ENCODE measurements at regions not wholly inside any gene's neighbourhood (a gene's known extent, or its start where the extent isn't known, plus 50 kb on each side); places are given as distances from the start of the nearest gene placed in this dataset.
"Not testable (repeated sequence)": the region's sequence is repeated elsewhere in the genome, so short reads cannot be mapped to it uniquely, and the experiment has no call there.

DNA sequence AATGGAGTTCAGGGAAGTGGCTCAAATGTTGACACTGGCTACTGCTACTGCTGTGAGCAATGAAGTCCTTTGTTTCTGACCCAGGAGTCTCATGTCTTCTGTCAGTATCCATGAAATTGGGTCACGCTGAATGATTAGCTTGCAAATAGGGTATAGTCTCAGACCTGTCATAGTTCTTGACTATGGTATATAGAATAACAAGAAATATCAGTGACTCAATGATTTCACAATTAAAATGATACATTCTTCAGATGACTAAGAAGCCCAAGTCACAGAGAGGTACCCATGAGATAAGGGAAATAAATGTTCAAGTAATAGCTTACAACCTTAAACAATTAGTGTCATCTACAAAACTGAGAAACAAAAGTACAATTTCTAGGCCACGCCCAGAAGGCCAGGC is 89.3 kb downstream of the LYZL2 start:
- TF ChIP-seq CTCF (IDR thresholded peaks at IDR 0.05) (no peak), POLR2A (IDR thresholded peaks at IDR 0.05) (no peak)
- Histone ChIP-seq H3K36me3 (no peaks in the 10 kb centered on the region), H3K4me1 (peaks cover 37 to 53% of the 10 kb centered on the region in 2 donors), H3K27me3 (no peaks in the 10 kb centered on the region), H3K4me3 (replicated peaks in 1 of 3) (no peak overlapping the region), H3K9me3 (no peaks in the 10 kb centered on the region), H3K27ac (no peak overlapping the region)
- 95% methylated on average over 2 of the region's 2 CpGs for WGBS, 2 donors
- intact Hi-C loops (cut with DNase I), result no loop called here
- DNase-seq, result no peak

DNA sequence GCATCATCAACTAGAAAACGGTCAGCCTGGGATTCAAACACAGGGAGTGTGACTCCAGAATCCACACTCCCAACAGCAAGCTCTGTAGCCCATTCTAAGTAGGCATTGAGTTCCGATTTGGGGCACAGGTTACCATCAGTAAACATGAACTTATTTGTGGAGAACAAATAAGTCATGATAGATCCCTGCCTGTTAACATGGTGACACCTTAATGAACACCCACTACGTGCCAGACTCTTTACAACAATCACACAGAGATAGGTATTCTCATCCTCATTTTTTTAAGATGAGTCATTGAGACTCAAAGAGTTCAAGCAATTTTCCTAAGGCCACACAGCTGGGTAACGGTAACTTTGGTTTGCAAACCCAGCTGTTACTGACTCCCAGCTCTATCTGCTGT is 91.5 kb downstream of the LYZL2 start:
- no peaks in the 10 kb centered on the region for H3K9me3 ChIP-seq
- no peaks in the 10 kb centered on the region for H3K36me3 ChIP-seq
- intact Hi-C loops (cut with DNase I), result loop anchor here (5.0 kb wide), 1 partner anchor 54 kb away; no protein-coding TSS in a partner anchor
- 65 to 75% methylated on average over 4 of the region's 4 CpGs for WGBS, 2 donors
- peak overlapping the region in 2 of 3 donors; percentile 42 to 66 for H3K27ac ChIP-seq
- H3K27me3 ChIP-seq, result no peaks in the 10 kb centered on the region
- DNase-seq, result no peak
- H3K4me1 ChIP-seq, result peaks cover 29 to 42% of the 10 kb centered on the region in 2 donors
- TF ChIP-seq CTCF (IDR thresholded peaks at IDR 0.05) (no peak), POLR2A (IDR thresholded peaks at IDR 0.05) (no peak)
- no peak overlapping the region for H3K4me3 ChIP-seq (replicated peaks in 1 of 3)

DNA sequence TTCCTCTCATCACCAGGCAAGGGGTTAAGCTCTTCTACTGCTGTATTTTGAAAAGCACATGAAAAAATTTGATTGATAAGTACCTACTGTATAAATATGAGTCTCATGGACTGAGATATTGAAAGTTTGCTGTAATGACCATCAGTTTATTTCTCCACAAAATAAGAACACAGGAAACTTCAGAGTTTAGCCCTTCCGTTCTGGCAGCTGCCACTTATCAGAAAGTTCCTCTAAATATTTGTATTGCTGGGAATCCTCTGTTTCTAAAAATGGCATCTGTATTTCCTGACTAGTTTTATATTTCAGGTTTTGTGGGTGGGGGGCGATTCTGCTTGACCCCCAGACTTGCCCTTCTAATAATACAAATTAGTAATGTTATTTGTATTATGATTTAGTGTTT is 92.0 kb downstream of the LYZL2 start:
- WGBS, 2 donors, result 60 to 63% methylated on average over 2 of the region's 2 CpGs
- no peak for TF ChIP-seq POLR2A (IDR thresholded peaks at IDR 0.05)
- TF ChIP-seq CTCF (IDR thresholded peaks at IDR 0.05), result no peak

GRCh38 chr10:30537158-30537557 is 92.4 kb downstream of the LYZL2 start:
- H3K36me3 ChIP-seq; H3K4me3 ChIP-seq (replicated peaks in 1 of 3); H3K27me3 ChIP-seq; DNase-seq; H3K9me3 ChIP-seq: not testable (repeated sequence)
- H3K27ac ChIP-seq, result peak overlapping the region in 2 of 3 donors; percentile 42 to 66
- WGBS, 2 donors, result 65 to 70% methylated on average over 1 of the region's 1 CpG
- intact Hi-C loops (cut with DNase I), result loop anchor here (5.0 kb wide), 1 partner anchor 55 kb away; no protein-coding TSS in a partner anchor
- H3K4me1 ChIP-seq, result peaks cover 20 to 33% of the 10 kb centered on the region in 2 donors

More for the DNA sequence above, 92.0 kb downstream of the LYZL2 start:
- Histone ChIP-seq H3K4me3 (replicated peaks in 1 of 3) (no peak overlapping the region), H3K27ac (peak overlapping the region in 2 of 3 donors; percentile 42 to 66), H3K9me3 (no peaks in the 10 kb centered on the region), H3K4me1 (peaks cover 24 to 37% of the 10 kb centered on the region in 2 donors), H3K27me3 (no peaks in the 10 kb centered on the region), H3K36me3 (no peaks in the 10 kb centered on the region)
- DNase-seq, result no peak
- intact Hi-C loops (cut with DNase I), result loop anchor here (5.0 kb wide), 1 partner anchor 55 kb away; no protein-coding TSS in a partner anchor

DNA sequence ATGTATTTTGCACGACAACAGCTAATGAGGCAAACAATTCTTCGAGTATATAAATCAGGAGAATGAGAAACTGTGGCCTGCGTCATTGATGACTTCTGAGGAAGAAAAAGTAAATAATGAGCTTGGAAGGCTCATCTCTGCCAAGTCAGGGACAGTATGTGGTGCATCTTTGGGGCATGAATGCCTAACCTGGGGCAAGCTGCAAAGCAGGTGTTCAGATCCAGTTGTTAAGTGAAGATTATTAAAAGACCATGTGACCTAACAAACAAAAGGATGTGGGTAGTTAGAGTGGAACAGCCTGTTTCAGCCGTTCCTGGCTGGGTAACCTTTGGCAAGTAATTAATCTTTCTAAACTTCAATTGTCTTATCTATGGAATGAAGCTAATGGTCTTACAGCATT is 93.0 kb downstream of the LYZL2 start:
- Histone ChIP-seq H3K27me3 (no peaks in the 10 kb centered on the region), H3K4me1 (peaks cover 14 to 27% of the 10 kb centered on the region in 2 donors), H3K27ac (peak overlapping the region in 1 of 3 donors; percentile 66), H3K4me3 (replicated peaks in 1 of 3) (no peak overlapping the region), H3K9me3 (no peaks in the 10 kb centered on the region), H3K36me3 (no peaks in the 10 kb centered on the region)
- DNase-seq, result no peak
- intact Hi-C loops (cut with DNase I), result loop anchor here (5.0 kb wide), 1 partner anchor 56 kb away; no protein-coding TSS in a partner anchor
- WGBS, 2 donors, result 70 to 75% methylated on average over 4 of the region's 4 CpGs
- TF ChIP-seq CTCF (IDR thresholded peaks at IDR 0.05) (no peak), POLR2A (IDR thresholded peaks at IDR 0.05) (no peak)
